GM12878 (cell line): ENCODE measurements at regions not wholly inside any gene's neighbourhood (a gene's known extent, or its start where the extent isn't known, plus 50 kb on each side); places are given as distances from the start of the nearest gene placed in this dataset.

Experiments used
- ATAC-seq: fragments of 200-7000 bp; cut with Tn5 transposase; 3 replicates; pipeline ENCODE4 v1.9.1; 2020; ENCODE audit warnings: mild to moderate bottlenecking, moderate library complexity
- BruUV-seq: library from RNA; stranded (reverse); fragments of 400-500 nt; replicated peaks from 2 replicates; lab custom pipeline; 2021; lab: Mats Ljungman, UMichigan
- CTCF ChIA-PET: fragments of 300-600 bp; sonication (Branson Sonifier 250); formaldehyde crosslinking; extraction: SDS; loops from one replicate; lab custom pipeline; 2021; ENCODE audit warnings: inconsistent platforms; lab: Yijun Ruan, JAX
- POLR2A ChIA-PET: fragments of 350-600 bp; formaldehyde crosslinking; extraction: SDS; loops from one replicate; lab custom pipeline; 2021; ENCODE audit warnings: inconsistent platforms; lab: Charles Lee
- RAD21 ChIA-PET: fragments of 300-600 bp; sonication (Branson Sonifier 250); formaldehyde crosslinking; loops from one replicate; lab custom pipeline; 2023; ENCODE audit warnings: antibody characterized with exemption; ENCODE audit not compliant: unreplicated experiment; lab: Charles Lee
- SMC1A ChIA-PET: fragments of 300-600 bp; sonication (Branson Sonifier 250); formaldehyde crosslinking; loops from one replicate; lab custom pipeline; 2023; ENCODE audit not compliant: unreplicated experiment, uncharacterized antibody; lab: Charles Lee
- DNase-seq: peaks from one replicate; pipeline ENCODE4 v3.0.0-alpha.2; 2011; ENCODE audit warnings: low read depth, low spot score
- FAIRE-seq: peaks from 3 replicates; lab custom pipeline; 2011; peaks lifted over from hg19 to GRCh38; lab: Jason Lieb, UNC
- H2AFZ ChIP-seq: 2 replicates; pipeline ENCODE4 v1.6.0; 2011; ENCODE audit warnings: low read depth, low read length, control low read depth; ENCODE audit not compliant: control insufficient read depth
- H3K27ac ChIP-seq: 2 replicates; pipeline ENCODE4 v1.5.1; 2011; ENCODE audit warnings: control low read depth; ENCODE audit not compliant: control insufficient read depth, insufficient read depth
- H3K27me3 ChIP-seq, 2 experiments: replicated peaks in 1 of 2; 2 replicates each; pipeline versions ENCODE4 v1.6.0 to v1.6.1; 2011; ENCODE audit warnings: low read length in 1 of 2; ENCODE audit not compliant: control insufficient read depth in 2 of 2, insufficient read depth in 2 of 2
- H3K36me3 ChIP-seq, 2 experiments: 2 replicates each; pipeline ENCODE4 v1.5.1; 2011; ENCODE audit warnings: low read length in 1 of 2; ENCODE audit not compliant: control insufficient read depth in 2 of 2, insufficient read depth in 2 of 2
- H3K4me1 ChIP-seq: 2 replicates; pipeline ENCODE4 v1.6.1; 2011; ENCODE audit warnings: mild to moderate bottlenecking, low read length, moderate library complexity, mixed read lengths; ENCODE audit not compliant: control insufficient read depth, insufficient read depth
- H3K4me2 ChIP-seq: 2 replicates; pipeline ENCODE4 v1.6.0; 2011; ENCODE audit warnings: control low read depth; ENCODE audit not compliant: control insufficient read depth, insufficient read depth
- H3K4me3 ChIP-seq: fragments of 200-600 bp; sonication (generic); 2 replicates; pipeline ENCODE4 v1.5.1; 2016
- H3K79me2 ChIP-seq: 2 replicates; pipeline ENCODE4 v1.6.0; 2011; ENCODE audit warnings: low read length; ENCODE audit not compliant: control insufficient read depth, insufficient read depth
- H3K9ac ChIP-seq: 2 replicates; pipeline ENCODE4 v1.8.0; 2011; ENCODE audit warnings: low read length, control low read depth, mixed read lengths; ENCODE audit not compliant: control insufficient read depth, insufficient read depth
- H3K9me3 ChIP-seq: replicated peaks from 3 replicates; pipeline ENCODE4 v1.5.1; 2011; ENCODE audit warnings: mild to moderate bottlenecking, low read length; ENCODE audit not compliant: control insufficient read depth, insufficient read depth
- H4K20me1 ChIP-seq: 2 replicates; pipeline ENCODE4 v1.6.0; 2011; ENCODE audit not compliant: control insufficient read depth, insufficient read depth
- CREM ChIP-seq: IDR thresholded peaks from 2 replicates; pipeline ENCODE4 v1.6.1; 2014; ENCODE audit warnings: antibody characterized with exemption, low read depth
- ESRRA ChIP-seq: IDR thresholded peaks from 2 replicates; pipeline ENCODE4 v1.6.1; 2012; ENCODE audit warnings: mild to moderate bottlenecking, low read length, improper control_type of control experiment
- KDM1A ChIP-seq: fragments of 200-600 bp; sonication (generic); IDR thresholded peaks from 2 replicates; pipeline ENCODE4 v1.6.1; 2016; ENCODE audit warnings: borderline replicate concordance
- NR2C1 ChIP-seq: fragments of 450-650 bp; IDR thresholded peaks from 2 replicates; pipeline ENCODE4 v1.6.1; 2017; ENCODE audit warnings: antibody characterized with exemption, mild to moderate bottlenecking, moderate library complexity
- PAX5 ChIP-seq: IDR thresholded peaks from 2 replicates; pipeline ENCODE4 v1.6.1; 2011; ENCODE audit warnings: low read depth, low read length, borderline replicate concordance
- WGBS: methylation state at CpG from one replicate; pipeline ENCODE4 v1.1.6; 2016; ENCODE audit warnings: low lambda C conversion rate; ENCODE audit not compliant: insufficient replicate concordance, insufficient coverage; ENCODE audit errors: missing lambda C conversion rate; 5-methylcytosine and 5-hydroxymethylcytosine counted together
- in situ Hi-C: fragments of 300-500 bp; cut with MboI; formaldehyde crosslinking; loops from 9 replicates; pipeline ENCODE4 v1.14.3; 2018; ENCODE audit warnings: mixed read lengths
- intact Hi-C: fragments of 100-400 bp; cut with micrococcal nuclease; formaldehyde crosslinking; loops from one replicate; pipeline ENCODE4 v1.14.2; 2022; ENCODE audit not compliant: unreplicated experiment
- TF ChIP-seq, protein P1 (sequence below): fragments of 450-650 bp; IDR thresholded peaks from 2 replicates; pipeline ENCODE4 v1.6.1; 2017; ENCODE audit warnings: low read depth, mild to moderate bottlenecking, moderate library complexity
- TF ChIP-seq, protein P2 (sequence below): IDR thresholded peaks from 2 replicates; pipeline ENCODE4 v1.6.1; 2012; ENCODE audit warnings: low read depth, low read length, improper control_type of control experiment
- TF ChIP-seq, protein P3 (sequence below): IDR thresholded peaks from 2 replicates; pipeline ENCODE4 v1.6.1; 2011; ENCODE audit warnings: mild to moderate bottlenecking, low read depth, low read length, moderate library complexity; ENCODE audit not compliant: insufficient replicate concordance
- TF ChIP-seq, protein P4 (sequence below): IDR thresholded peaks from 2 replicates; pipeline ENCODE4 v1.6.1; 2012; ENCODE audit warnings: low read depth, low read length, improper control_type of control experiment
- TF ChIP-seq, protein P5 (sequence below): fragments of 150-350 bp; IDR thresholded peaks from 2 replicates; pipeline ENCODE4 v1.6.1; 2014; ENCODE audit warnings: mild to moderate bottlenecking, low read depth, low read length
- TF ChIP-seq, protein P6 (sequence below): fragments of 450-650 bp; IDR thresholded peaks from 2 replicates; pipeline ENCODE4 v1.6.1; 2016; ENCODE audit warnings: mild to moderate bottlenecking

DNA sequence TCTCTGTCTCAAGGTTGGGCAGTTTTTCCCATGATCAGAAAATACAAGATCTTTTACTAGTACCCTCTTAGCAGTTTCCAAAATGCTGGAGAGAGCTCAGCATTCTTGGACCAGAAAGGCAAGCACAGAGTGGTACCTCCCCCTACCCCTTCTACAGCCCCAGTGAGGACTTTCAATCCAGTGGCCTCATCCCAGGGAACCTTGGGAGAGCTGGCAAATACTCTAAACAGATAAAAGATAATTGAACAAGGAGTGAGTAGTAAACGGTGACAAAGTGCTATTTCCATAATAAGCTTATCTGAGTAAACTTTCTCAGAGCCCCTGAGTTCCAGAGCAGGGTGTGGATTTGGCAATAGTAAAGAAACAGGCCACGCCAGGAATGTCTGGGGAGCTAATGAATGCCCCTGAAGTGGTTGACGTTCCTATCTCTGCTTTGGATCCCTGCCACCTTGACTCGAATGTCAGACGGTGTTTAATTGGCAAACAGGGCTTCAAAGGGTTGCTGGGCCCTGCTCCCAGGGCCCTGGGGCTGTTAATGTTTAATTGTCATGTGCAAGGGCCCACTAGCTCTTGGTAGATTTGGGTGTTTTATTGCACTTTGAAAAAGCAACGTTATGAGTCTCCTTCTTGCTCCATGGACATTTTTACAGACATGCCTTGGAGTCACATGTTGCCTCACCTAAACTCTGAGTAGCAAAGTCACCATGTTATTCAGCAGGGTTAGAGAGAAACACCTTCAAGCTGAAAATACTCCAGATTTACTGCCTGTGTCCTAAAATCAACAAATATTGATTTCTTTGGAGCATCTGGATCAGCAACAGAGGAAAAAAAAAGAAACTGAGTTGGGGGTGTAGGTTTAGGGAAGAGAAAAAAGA lies 239.9 kb downstream of the CYRIA start:
- FAIRE-seq (no peak), DNase-seq (no peak), ATAC-seq (no peak)
- H3K36me3 ChIP-seq = no peaks in the 10 kb centered on the region
- POLR2A ChIA-PET = no interaction called here
- intact Hi-C loops (no loop called here), in situ Hi-C loops (no loop called here)
- CTCF ChIA-PET = no interaction called here
- H4K20me1 ChIP-seq = no peaks in the 10 kb centered on the region
- no peaks in the 10 kb centered on the region for H3K4me1 ChIP-seq
- no peaks in the 10 kb centered on the region for H3K27me3 ChIP-seq
- no peaks in the 10 kb centered on the region for H3K9me3 ChIP-seq
- H3K4me3 ChIP-seq = no peak overlapping the region
- no peak overlapping the region for H3K9ac ChIP-seq
- RAD21 ChIA-PET = no interaction called here
- SMC1A ChIA-PET = no interaction called here
- no peak overlapping the region for H3K27ac ChIP-seq
- H3K79me2 ChIP-seq = no peaks in the 10 kb centered on the region
- no peak for TF ChIP-seq ESRRA
- TF ChIP-seq, protein P1, sequence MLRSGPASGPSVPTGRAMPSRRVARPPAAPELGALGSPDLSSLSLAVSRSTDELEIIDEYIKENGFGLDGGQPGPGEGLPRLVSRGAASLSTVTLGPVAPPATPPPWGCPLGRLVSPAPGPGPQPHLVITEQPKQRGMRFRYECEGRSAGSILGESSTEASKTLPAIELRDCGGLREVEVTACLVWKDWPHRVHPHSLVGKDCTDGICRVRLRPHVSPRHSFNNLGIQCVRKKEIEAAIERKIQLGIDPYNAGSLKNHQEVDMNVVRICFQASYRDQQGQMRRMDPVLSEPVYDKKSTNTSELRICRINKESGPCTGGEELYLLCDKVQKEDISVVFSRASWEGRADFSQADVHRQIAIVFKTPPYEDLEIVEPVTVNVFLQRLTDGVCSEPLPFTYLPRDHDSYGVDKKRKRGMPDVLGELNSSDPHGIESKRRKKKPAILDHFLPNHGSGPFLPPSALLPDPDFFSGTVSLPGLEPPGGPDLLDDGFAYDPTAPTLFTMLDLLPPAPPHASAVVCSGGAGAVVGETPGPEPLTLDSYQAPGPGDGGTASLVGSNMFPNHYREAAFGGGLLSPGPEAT = no peak
- TF ChIP-seq, protein P2, sequence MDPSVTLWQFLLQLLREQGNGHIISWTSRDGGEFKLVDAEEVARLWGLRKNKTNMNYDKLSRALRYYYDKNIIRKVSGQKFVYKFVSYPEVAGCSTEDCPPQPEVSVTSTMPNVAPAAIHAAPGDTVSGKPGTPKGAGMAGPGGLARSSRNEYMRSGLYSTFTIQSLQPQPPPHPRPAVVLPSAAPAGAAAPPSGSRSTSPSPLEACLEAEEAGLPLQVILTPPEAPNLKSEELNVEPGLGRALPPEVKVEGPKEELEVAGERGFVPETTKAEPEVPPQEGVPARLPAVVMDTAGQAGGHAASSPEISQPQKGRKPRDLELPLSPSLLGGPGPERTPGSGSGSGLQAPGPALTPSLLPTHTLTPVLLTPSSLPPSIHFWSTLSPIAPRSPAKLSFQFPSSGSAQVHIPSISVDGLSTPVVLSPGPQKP = no peak
- TF ChIP-seq, protein P3, sequence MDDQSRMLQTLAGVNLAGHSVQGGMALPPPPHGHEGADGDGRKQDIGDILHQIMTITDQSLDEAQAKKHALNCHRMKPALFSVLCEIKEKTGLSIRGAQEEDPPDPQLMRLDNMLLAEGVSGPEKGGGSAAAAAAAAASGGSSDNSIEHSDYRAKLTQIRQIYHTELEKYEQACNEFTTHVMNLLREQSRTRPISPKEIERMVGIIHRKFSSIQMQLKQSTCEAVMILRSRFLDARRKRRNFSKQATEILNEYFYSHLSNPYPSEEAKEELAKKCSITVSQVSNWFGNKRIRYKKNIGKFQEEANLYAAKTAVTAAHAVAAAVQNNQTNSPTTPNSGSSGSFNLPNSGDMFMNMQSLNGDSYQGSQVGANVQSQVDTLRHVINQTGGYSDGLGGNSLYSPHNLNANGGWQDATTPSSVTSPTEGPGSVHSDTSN = no peak
- TF ChIP-seq NR2C1 = no peak
- TF ChIP-seq, protein P4, sequence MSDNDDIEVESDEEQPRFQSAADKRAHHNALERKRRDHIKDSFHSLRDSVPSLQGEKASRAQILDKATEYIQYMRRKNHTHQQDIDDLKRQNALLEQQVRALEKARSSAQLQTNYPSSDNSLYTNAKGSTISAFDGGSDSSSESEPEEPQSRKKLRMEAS = no peak
- no peak for TF ChIP-seq CREM
- no peak for TF ChIP-seq PAX5
- TF ChIP-seq, protein P5, sequence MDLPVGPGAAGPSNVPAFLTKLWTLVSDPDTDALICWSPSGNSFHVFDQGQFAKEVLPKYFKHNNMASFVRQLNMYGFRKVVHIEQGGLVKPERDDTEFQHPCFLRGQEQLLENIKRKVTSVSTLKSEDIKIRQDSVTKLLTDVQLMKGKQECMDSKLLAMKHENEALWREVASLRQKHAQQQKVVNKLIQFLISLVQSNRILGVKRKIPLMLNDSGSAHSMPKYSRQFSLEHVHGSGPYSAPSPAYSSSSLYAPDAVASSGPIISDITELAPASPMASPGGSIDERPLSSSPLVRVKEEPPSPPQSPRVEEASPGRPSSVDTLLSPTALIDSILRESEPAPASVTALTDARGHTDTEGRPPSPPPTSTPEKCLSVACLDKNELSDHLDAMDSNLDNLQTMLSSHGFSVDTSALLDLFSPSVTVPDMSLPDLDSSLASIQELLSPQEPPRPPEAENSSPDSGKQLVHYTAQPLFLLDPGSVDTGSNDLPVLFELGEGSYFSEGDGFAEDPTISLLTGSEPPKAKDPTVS = no peak
- TF ChIP-seq, protein P6, sequence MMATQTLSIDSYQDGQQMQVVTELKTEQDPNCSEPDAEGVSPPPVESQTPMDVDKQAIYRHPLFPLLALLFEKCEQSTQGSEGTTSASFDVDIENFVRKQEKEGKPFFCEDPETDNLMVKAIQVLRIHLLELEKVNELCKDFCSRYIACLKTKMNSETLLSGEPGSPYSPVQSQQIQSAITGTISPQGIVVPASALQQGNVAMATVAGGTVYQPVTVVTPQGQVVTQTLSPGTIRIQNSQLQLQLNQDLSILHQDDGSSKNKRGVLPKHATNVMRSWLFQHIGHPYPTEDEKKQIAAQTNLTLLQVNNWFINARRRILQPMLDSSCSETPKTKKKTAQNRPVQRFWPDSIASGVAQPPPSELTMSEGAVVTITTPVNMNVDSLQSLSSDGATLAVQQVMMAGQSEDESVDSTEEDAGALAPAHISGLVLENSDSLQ = no peak
- no peak for TF ChIP-seq KDM1A
- WGBS = 4% methylated on average over 6 of the region's 6 CpGs
- no peak overlapping the region for H2AFZ ChIP-seq
- BruUV-seq = no TSS peak
- H3K4me2 ChIP-seq = no peak overlapping the region
